Peyer's patch (tissue), 4 donors: ENCODE measurements at regions not wholly inside any gene's neighbourhood (a gene's known extent, or its start where the extent isn't known, plus 50 kb on each side); places are given as distances from the start of the nearest gene placed in this dataset.

Experiments
- DNase-seq, 3 donors: peaks; one replicate each; pipeline ENCODE4 v3.0.0-alpha.2; 2017 to 2019
- H3K27ac ChIP-seq, 4 donors: fragments of 200-600 bp; sonication (generic); one replicate each; pipeline ENCODE4 v1.5.1; 2016 to 2019
- H3K27me3 ChIP-seq, 2 donors: fragments of 200-600 bp; sonication (generic); one replicate each; pipeline ENCODE4 v1.5.1; 2019
- H3K36me3 ChIP-seq, 3 donors: fragments of 200-600 bp; sonication (generic); one replicate each; pipeline ENCODE4 v1.5.1; 2016 to 2019
- H3K4me1 ChIP-seq, 4 donors: fragments of 200-600 bp; sonication (generic); one replicate each; pipeline ENCODE4 v1.5.1; 2016 to 2019
- H3K4me3 ChIP-seq, 4 donors: fragments of 200-600 bp; sonication (generic); 1 replicate in 3 of 4; 2 replicates in 1 of 4; pipeline ENCODE4 v1.5.1; 2016 to 2019; ENCODE audit warnings: mild to moderate bottlenecking in 1 of 4
- H3K9me3 ChIP-seq, 4 donors: fragments of 200-600 bp; sonication (generic); one replicate each; pipeline ENCODE4 v1.5.1; 2016 to 2019; ENCODE audit warnings: mild to moderate bottlenecking in 1 of 4
- CTCF ChIP-seq, 6 experiments: fragments of 450-650 bp in 4 of 6; fragments of 200-600 bp in 2 of 6; sonication (generic) in 1 of 6; IDR thresholded peaks; one replicate each; pipeline ENCODE4 v1.5.1; 2017 to 2019; ENCODE audit warnings: antibody characterized with exemption in 6 of 6, mild to moderate bottlenecking in 3 of 6, moderate library complexity in 1 of 6
- POLR2A ChIP-seq, 2 donors: fragments of 450-650 bp; IDR thresholded peaks; one replicate each; pipeline ENCODE4 v1.5.1; 2017; ENCODE audit warnings: antibody characterized with exemption in 2 of 2, mild to moderate bottlenecking in 2 of 2, moderate library complexity in 2 of 2

- Histone ChIP-seq H3K36me3 (no peaks in the 10 kb centered on the region), H3K27me3 (no peaks in the 10 kb centered on the region), H3K4me1 (no peaks in the 10 kb centered on the region), H3K27ac (no peak overlapping the region), H3K4me3 (no peak overlapping the region), H3K9me3 (no peaks in the 10 kb centered on the region)
- no peak for DNase-seq
- no peak for TF ChIP-seq CTCF (IDR thresholded peaks at IDR 0.05)
- no peak for TF ChIP-seq POLR2A (IDR thresholded peaks at IDR 0.05)
Observed at GRCh38 chr2:200253639-200254038, 52.9 kb upstream of the SPATS2L start.

- Histone ChIP-seq H3K36me3 (no peaks in the 10 kb centered on the region), H3K27ac (no peak overlapping the region), H3K4me3 (no peak overlapping the region), H3K4me1 (no peaks in the 10 kb centered on the region), H3K27me3 (no peaks in the 10 kb centered on the region), H3K9me3 (no peaks in the 10 kb centered on the region)
- TF ChIP-seq CTCF (IDR thresholded peaks at IDR 0.05) = no peak
- no peak for TF ChIP-seq POLR2A (IDR thresholded peaks at IDR 0.05)
- DNase-seq = no peak
Observed at GRCh38 chr2:200254773-200255172, 51.7 kb upstream of the SPATS2L start.

- H3K4me3 ChIP-seq = no peak overlapping the region
- no peaks in the 10 kb centered on the region for H3K4me1 ChIP-seq
- TF ChIP-seq CTCF (IDR thresholded peaks at IDR 0.05) (no peak), POLR2A (IDR thresholded peaks at IDR 0.05) (no peak)
- H3K9me3 ChIP-seq = no peaks in the 10 kb centered on the region
- H3K27ac ChIP-seq = no peak overlapping the region
- DNase-seq = no peak
- H3K36me3 ChIP-seq = no peaks in the 10 kb centered on the region
- no peaks in the 10 kb centered on the region for H3K27me3 ChIP-seq
Observed at GRCh38 chr2:200255549-200255948, 50.9 kb upstream of the SPATS2L start.
